PC-9 (cell line): ENCODE measurements at regions not wholly inside any gene's neighbourhood (a gene's known extent, or its start where the extent isn't known, plus 50 kb on each side); places are given as distances from the start of the nearest gene placed in this dataset.

Source experiments
- EZH2 ChIP-seq: fragments of 200-600 bp; sonication (generic); IDR thresholded peaks from 2 replicates; pipeline ENCODE4 v1.8.0; 2017; ENCODE audit warnings: antibody characterized with exemption, low read depth
- TF ChIP-seq, protein P1 (sequence below): fragments of 200-600 bp; sonication (generic); conservative IDR thresholded peaks from 2 replicates; pipeline ENCODE4 v1.6.1; 2017; ENCODE audit warnings: mixed run types, antibody characterized with exemption, mild to moderate bottlenecking, moderate library complexity

DNA sequence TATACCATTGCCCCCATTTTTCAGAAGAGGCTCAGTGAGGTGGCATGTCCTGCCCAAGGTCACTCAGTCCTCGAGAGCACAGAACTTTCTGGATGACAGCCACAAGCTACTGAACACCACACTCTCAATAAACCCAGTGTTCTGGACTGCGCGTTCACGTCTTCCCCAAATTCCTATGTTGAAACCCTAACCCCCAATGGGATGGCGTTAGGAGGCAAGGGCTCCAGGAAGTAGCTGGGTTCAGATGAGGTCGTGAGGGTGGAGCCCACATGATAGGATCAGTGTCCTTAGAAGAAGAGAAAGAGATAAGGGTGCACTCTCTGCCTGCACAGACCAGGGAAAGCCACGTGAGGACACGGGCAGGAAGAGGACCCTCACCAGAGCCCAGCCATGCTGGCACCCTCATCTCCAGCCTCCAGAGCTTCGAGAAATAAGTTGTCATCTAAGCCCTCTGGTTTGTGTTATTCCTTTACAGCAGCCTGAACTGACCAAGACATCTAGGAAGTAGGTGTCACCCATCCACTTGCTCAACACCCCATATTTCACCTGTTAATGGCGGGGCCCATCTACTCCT is 324.0 kb downstream of the UACA start:
- TF ChIP-seq, protein P1, sequence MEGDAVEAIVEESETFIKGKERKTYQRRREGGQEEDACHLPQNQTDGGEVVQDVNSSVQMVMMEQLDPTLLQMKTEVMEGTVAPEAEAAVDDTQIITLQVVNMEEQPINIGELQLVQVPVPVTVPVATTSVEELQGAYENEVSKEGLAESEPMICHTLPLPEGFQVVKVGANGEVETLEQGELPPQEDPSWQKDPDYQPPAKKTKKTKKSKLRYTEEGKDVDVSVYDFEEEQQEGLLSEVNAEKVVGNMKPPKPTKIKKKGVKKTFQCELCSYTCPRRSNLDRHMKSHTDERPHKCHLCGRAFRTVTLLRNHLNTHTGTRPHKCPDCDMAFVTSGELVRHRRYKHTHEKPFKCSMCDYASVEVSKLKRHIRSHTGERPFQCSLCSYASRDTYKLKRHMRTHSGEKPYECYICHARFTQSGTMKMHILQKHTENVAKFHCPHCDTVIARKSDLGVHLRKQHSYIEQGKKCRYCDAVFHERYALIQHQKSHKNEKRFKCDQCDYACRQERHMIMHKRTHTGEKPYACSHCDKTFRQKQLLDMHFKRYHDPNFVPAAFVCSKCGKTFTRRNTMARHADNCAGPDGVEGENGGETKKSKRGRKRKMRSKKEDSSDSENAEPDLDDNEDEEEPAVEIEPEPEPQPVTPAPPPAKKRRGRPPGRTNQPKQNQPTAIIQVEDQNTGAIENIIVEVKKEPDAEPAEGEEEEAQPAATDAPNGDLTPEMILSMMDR, result no peak
- TF ChIP-seq EZH2, result no peak
